Mesothelial cell of epicardium (in vitro differentiated cells): ENCODE measurements at regions not wholly inside any gene's neighbourhood (a gene's known extent, or its start where the extent isn't known, plus 50 kb on each side); places are given as distances from the start of the nearest gene placed in this dataset.

Source experiments
- DNase-seq, 2 experiments: peaks; one replicate each; pipeline ENCODE4 v3.0.0; 2021; ENCODE audit warnings: low spot score in 2 of 2; ENCODE audit not compliant: unreplicated experiment in 2 of 2
- H3K27ac Mint-ChIP-seq: 2 replicates; pipeline ENCODE4 v1.8.0; 2021; ENCODE audit warnings: mixed read lengths
- H3K27me3 Mint-ChIP-seq: 2 replicates; pipeline ENCODE4 v1.8.0; 2021; ENCODE audit warnings: low read depth, mixed read lengths
- H3K36me3 Mint-ChIP-seq: 2 replicates; pipeline ENCODE4 v1.8.0; 2021; ENCODE audit warnings: mixed read lengths
- H3K4me1 Mint-ChIP-seq: 2 replicates; pipeline ENCODE4 v1.8.0; 2021; ENCODE audit warnings: mixed read lengths
- H3K4me3 Mint-ChIP-seq: 2 replicates; pipeline ENCODE4 v1.8.0; 2021; ENCODE audit warnings: mild to moderate bottlenecking, moderate library complexity, mixed read lengths
- H3K9me3 Mint-ChIP-seq: 2 replicates; pipeline ENCODE4 v1.8.0; 2021; ENCODE audit warnings: mixed read lengths
- CTCF ChIP-seq: fragments of 200-600 bp; sonication (generic); IDR thresholded peaks from one replicate; pipeline ENCODE4 v1.5.0; 2021; ENCODE audit warnings: antibody characterized with exemption; ENCODE audit not compliant: unreplicated experiment

GRCh38 chr7:41571573-41571972 is 131.3 kb downstream of the INHBA start:
- Mint-ChIP-seq H3K4me1 (peaks cover 14% of the 10 kb centered on the region), H3K27ac (no peak overlapping the region), H3K9me3 (peaks cover 7% of the 10 kb centered on the region), H3K36me3 (no peaks in the 10 kb centered on the region), H3K27me3 (peaks cover 6% of the 10 kb centered on the region), H3K4me3 (no peak overlapping the region)
- no peak for TF ChIP-seq CTCF
- no peak for DNase-seq

- Mint-ChIP-seq H3K9me3 (no peaks in the 10 kb centered on the region), H3K36me3 (no peaks in the 10 kb centered on the region), H3K4me1 (peaks cover 9% of the 10 kb centered on the region), H3K4me3 (no peak overlapping the region), H3K27me3 (peaks cover 6% of the 10 kb centered on the region), H3K27ac (no peak overlapping the region)
- TF ChIP-seq CTCF, result no peak
- no peak for DNase-seq
These were observed 132.1 kb downstream of the INHBA start for GRCh38 chr7:41570766-41571165.

GRCh38 chr7:41568135-41568534 is 134.8 kb downstream of the INHBA start:
- H3K4me1 Mint-ChIP-seq, result peaks cover 4% of the 10 kb centered on the region
- H3K4me3 Mint-ChIP-seq, result no peak overlapping the region
- H3K36me3 Mint-ChIP-seq, result no peaks in the 10 kb centered on the region
- DNase-seq, result no peak
- no peak for TF ChIP-seq CTCF
- H3K9me3 Mint-ChIP-seq, result no peaks in the 10 kb centered on the region
- no peak overlapping the region for H3K27ac Mint-ChIP-seq
- H3K27me3 Mint-ChIP-seq, result peaks cover 9% of the 10 kb centered on the region

- Mint-ChIP-seq H3K4me3 (no peak overlapping the region), H3K27ac (no peak overlapping the region), H3K27me3 (peaks cover 9% of the 10 kb centered on the region), H3K9me3 (peaks cover 2% of the 10 kb centered on the region), H3K4me1 (peaks cover 4% of the 10 kb centered on the region), H3K36me3 (no peaks in the 10 kb centered on the region)
- no peak for DNase-seq
- TF ChIP-seq CTCF, result no peak
These were observed 135.2 kb downstream of the INHBA start for GRCh38 chr7:41567731-41568114.

GRCh38 chr7:41567031-41567730 is 135.7 kb downstream of the INHBA start:
- H3K4me1 Mint-ChIP-seq, result peaks cover 4% of the 10 kb centered on the region
- no peaks in the 10 kb centered on the region for H3K36me3 Mint-ChIP-seq
- TF ChIP-seq CTCF, result no peak
- no peak overlapping the region for H3K4me3 Mint-ChIP-seq
- H3K27me3 Mint-ChIP-seq, result peaks cover 9% of the 10 kb centered on the region
- peaks cover 4% of the 10 kb centered on the region for H3K9me3 Mint-ChIP-seq
- DNase-seq, result no peak
- no peak overlapping the region for H3K27ac Mint-ChIP-seq

- Mint-ChIP-seq H3K4me3 (no peak overlapping the region), H3K4me1 (peaks cover 4% of the 10 kb centered on the region), H3K27me3 (peaks cover 9% of the 10 kb centered on the region), H3K27ac (no peak overlapping the region), H3K36me3 (no peaks in the 10 kb centered on the region), H3K9me3 (peaks cover 4% of the 10 kb centered on the region)
- DNase-seq, result no peak
- no peak for TF ChIP-seq CTCF
These were observed 136.3 kb downstream of the INHBA start for GRCh38 chr7:41566581-41566980.
